Lung (tissue), 11 donors: ENCODE measurements at regions not wholly inside any gene's neighbourhood (a gene's known extent, or its start where the extent isn't known, plus 50 kb on each side); places are given as distances from the start of the nearest gene placed in this dataset.

Experiments
- ATAC-seq: fragments of 200-7000 bp; cut with Tn5 transposase; one replicate; pipeline ENCODE4 v1.9.1; 2020; ENCODE audit warnings: moderate number of reproducible peaks; ENCODE audit not compliant: insufficient read depth, low FRiP score
- DNase-seq, 3 donors: peaks; one replicate each; pipeline ENCODE4 v3.0.0-alpha.2; 2013 to 2017
- H3K27ac ChIP-seq, 2 donors: one replicate each; pipeline ENCODE4 v1.5.1; 2013; ENCODE audit warnings: mild to moderate bottlenecking in 2 of 2, moderate library complexity in 2 of 2, control low read depth in 1 of 2, inconsistent platforms in 1 of 2, low read depth in 1 of 2, low read length in 1 of 2
- H3K27me3 ChIP-seq, 3 donors: one replicate each; pipeline ENCODE4 v1.5.1; 2013; ENCODE audit warnings: low read length in 2 of 3; ENCODE audit not compliant: control insufficient read depth in 3 of 3, insufficient read depth in 3 of 3
- H3K36me3 ChIP-seq, 4 donors: one replicate each; pipeline ENCODE4 v1.5.1; 2013; ENCODE audit warnings: low read length in 4 of 4, mild to moderate bottlenecking in 1 of 4, moderate library complexity in 1 of 4; ENCODE audit not compliant: control insufficient read depth in 4 of 4, insufficient read depth in 4 of 4
- H3K4me1 ChIP-seq, 5 donors: one replicate each; pipeline ENCODE4 v1.5.1; 2013; ENCODE audit warnings: low read length in 5 of 5, mild to moderate bottlenecking in 2 of 5, moderate library complexity in 1 of 5; ENCODE audit not compliant: control insufficient read depth in 5 of 5, insufficient read depth in 5 of 5
- H3K4me3 ChIP-seq: one replicate; pipeline ENCODE4 v1.5.1; 2013; ENCODE audit warnings: mild to moderate bottlenecking, control low read depth, moderate library complexity
- H3K9ac ChIP-seq, 2 donors: one replicate each; pipeline ENCODE4 v1.5.1; 2013; ENCODE audit warnings: low read length in 2 of 2, control low read depth in 1 of 2; ENCODE audit not compliant: insufficient read depth in 1 of 2
- H3K9me3 ChIP-seq, 4 donors: one replicate each; pipeline ENCODE4 v1.5.1; 2013; ENCODE audit warnings: low read length in 3 of 4, mild to moderate bottlenecking in 1 of 4, moderate library complexity in 1 of 4; ENCODE audit not compliant: control insufficient read depth in 4 of 4, insufficient read depth in 3 of 4
- CTCF ChIP-seq: IDR thresholded peaks from 2 replicates; pipeline ENCODE4 v1.5.1; 2012; ENCODE audit warnings: mild to moderate bottlenecking; ENCODE audit errors: control extremely low read depth, extremely low read depth
- WGBS, 2 donors: extraction: QIAGEN DNeasy Blood & Tissue Kit; methylation state at CpG; one replicate each; pipeline ENCODE4 v1.1.7; 2013; 5-methylcytosine and 5-hydroxymethylcytosine counted together
- donor health status: control.
- donor health status: control.
- donor health status: Bipolar disorder and iron deficiency.
- donor health status: healthy.
- donor health status: DM: yes; HTN: yes; CAD: no.

DNA sequence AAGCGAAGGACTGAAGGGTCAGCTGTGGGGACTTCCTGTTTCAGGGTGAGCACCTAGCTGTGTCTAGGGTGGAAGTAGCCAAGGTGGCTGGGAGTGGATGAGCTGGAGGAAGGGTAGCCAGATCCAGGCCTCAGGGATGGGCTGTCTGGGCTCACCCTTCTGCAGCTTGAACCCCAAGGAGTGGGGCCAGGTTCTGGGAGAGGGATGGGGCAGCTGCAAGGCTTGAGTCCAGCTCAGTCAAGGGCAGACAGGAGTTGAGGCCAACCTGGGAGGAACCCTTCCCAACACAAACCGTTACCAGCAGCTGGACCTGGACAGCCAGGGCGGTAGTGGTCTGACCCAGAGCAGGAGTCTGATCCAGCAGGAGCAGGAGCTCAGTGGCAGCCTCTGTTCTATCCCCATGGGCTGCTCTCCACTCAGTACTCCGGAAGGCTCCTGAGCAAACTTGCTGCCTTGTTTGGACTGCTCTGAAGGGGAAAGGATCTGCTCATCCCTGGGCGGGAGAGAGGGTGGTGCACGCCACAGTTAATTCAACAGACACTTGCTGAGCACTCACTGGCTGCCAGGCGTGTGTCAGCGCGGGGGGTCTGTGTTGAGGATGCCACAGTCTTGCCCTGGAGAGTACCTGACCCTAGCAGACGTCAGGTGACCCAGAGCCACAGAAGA, 53.8 kb upstream of the THY1 start:
- no peaks in the 10 kb centered on the region for H3K9me3 ChIP-seq
- DNase-seq: peak in 1 of 3 donors; percentile 1
- H3K9ac ChIP-seq: no peak overlapping the region
- H3K4me3 ChIP-seq: no peak overlapping the region
- no peak for TF ChIP-seq CTCF
- no peak overlapping the region for H3K27ac ChIP-seq
- ATAC-seq: no peak
- H3K36me3 ChIP-seq: no peaks in the 10 kb centered on the region
- peaks cover 0 to 3% (median 0%) of the 10 kb centered on the region in 5 donors for H3K4me1 ChIP-seq
- WGBS, 2 donors: 70 to 83% methylated on average over 10 of the region's 10 CpGs
- H3K27me3 ChIP-seq: peaks cover 0 to 9% (median 0%) of the 10 kb centered on the region in 3 donors

- H3K9ac ChIP-seq: no peak overlapping the region
- H3K27me3 ChIP-seq: peaks cover 0 to 9% (median 0%) of the 10 kb centered on the region in 3 donors
- H3K4me3 ChIP-seq: no peak overlapping the region
- WGBS, 2 donors: 80 to 94% methylated on average over 2 of the region's 2 CpGs
- DNase-seq (no peak), ATAC-seq (no peak)
- H3K36me3 ChIP-seq: no peaks in the 10 kb centered on the region
- H3K9me3 ChIP-seq: no peaks in the 10 kb centered on the region
- no peak overlapping the region for H3K27ac ChIP-seq
- TF ChIP-seq CTCF: no peak
- no peaks in the 10 kb centered on the region for H3K4me1 ChIP-seq
These were observed 53.1 kb upstream of the THY1 start for GRCh38 chr11:119476038-119476437.

DNA sequence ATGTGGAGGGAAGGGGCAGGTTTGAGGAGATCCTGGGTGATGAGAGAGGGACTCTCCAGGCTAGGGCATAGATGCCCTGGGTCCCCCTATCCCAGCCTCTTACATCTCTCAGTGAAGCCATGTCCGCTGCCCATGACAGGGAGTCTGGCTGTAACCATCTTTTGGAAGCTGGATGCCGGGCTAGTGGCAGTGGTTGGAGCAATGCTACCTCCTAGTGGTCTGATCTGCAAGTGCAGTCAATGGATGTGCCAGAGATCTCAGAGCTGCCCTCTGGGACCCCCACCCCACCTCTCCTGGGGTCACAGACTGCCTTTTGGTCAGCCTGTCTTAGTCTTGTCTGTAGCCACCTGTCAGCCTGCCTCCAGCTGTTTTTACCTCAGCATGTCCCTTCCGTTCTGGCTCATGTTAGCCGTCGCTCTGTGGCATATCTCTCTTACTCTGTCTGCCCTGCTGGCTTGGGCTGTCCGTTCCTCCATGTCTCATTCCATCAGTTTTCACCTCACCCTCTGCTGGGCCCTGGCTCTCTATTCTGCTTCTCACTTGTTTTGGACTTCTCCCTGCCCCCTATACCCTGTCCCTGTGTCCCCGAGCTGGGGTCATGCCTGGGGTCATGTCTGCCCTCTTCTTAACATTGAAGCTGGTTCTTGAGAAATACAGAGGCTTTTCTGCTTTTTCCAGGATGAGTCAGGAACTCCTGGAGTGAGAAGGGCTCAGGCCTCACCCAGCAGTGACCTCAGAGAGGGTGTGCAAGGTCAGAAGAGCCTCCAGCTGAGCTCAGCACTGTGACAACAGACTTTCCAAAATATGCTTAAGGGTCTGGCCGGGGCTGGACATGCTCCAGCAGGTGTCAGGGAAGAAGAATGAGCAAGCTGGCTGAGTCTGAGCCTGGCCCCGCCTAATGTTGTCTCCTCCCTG, 52.0 kb upstream of the THY1 start:
- Histone ChIP-seq H3K36me3 (no peaks in the 10 kb centered on the region), H3K9ac (no peak overlapping the region), H3K9me3 (no peaks in the 10 kb centered on the region), H3K27ac (no peak overlapping the region), H3K4me1 (no peaks in the 10 kb centered on the region), H3K27me3 (peaks cover 0 to 9% (median 0%) of the 10 kb centered on the region in 3 donors), H3K4me3 (no peak overlapping the region)
- DNase-seq (peak; percentile 80 to 83 (median 83)), ATAC-seq (no peak)
- 28 to 33% methylated on average over 9 of the region's 9 CpGs for WGBS, 2 donors
- TF ChIP-seq CTCF: peak; percentile 65
